ENCODE measurements at regions not wholly inside any gene's neighbourhood (a gene's known extent, or its start where the extent isn't known, plus 50 kb on each side); places are given as distances from the start of the nearest gene placed in this dataset.
"Not testable (repeated sequence)": the region's sequence is repeated elsewhere in the genome, so short reads cannot be mapped to it uniquely, and the experiment has no call there.

- no peak for DNase-seq
These were observed 475.5 kb upstream of the ADGRL3 start for GRCh38 chr4:60724623-60725022.

- no peak for DNase-seq
These were observed 473.3 kb upstream of the ADGRL3 start for GRCh38 chr4:60726779-60727178.

- no peak for DNase-seq
These were observed 470.9 kb upstream of the ADGRL3 start for GRCh38 chr4:60729194-60729593.

GRCh38 chr4:60729764-60730163 is 470.4 kb upstream of the ADGRL3 start:
- DNase-seq: not testable (repeated sequence)

- DNase-seq: no peak
These were observed 462.3 kb upstream of the ADGRL3 start for GRCh38 chr4:60737858-60738257.

- no peak for DNase-seq
These were observed 456.5 kb upstream of the ADGRL3 start for GRCh38 chr4:60743654-60744053.

- DNase-seq: no peak
These were observed 455.4 kb upstream of the ADGRL3 start for GRCh38 chr4:60744767-60745166.

GRCh38 chr4:60745800-60746571 is 454.1 kb upstream of the ADGRL3 start:
- no peak for DNase-seq

GRCh38 chr4:60750962-60751361 is 449.2 kb upstream of the ADGRL3 start:
- DNase-seq: no peak

- DNase-seq: no peak
These were observed 442.0 kb upstream of the ADGRL3 start for GRCh38 chr4:60757986-60758680.

- no peak for DNase-seq
These were observed 440.4 kb upstream of the ADGRL3 start for GRCh38 chr4:60759518-60760245.

GRCh38 chr4:60780874-60781273 is 419.3 kb upstream of the ADGRL3 start:
- no peak for DNase-seq

GRCh38 chr4:60790608-60791007 is 409.5 kb upstream of the ADGRL3 start:
- DNase-seq: no peak

- DNase-seq: no peak
These were observed 405.8 kb upstream of the ADGRL3 start for GRCh38 chr4:60794372-60794771.

- DNase-seq: no peak
These were observed 400.9 kb upstream of the ADGRL3 start for GRCh38 chr4:60799214-60799613.

GRCh38 chr4:60800701-60801100 is 399.4 kb upstream of the ADGRL3 start:
- no peak for DNase-seq

GRCh38 chr4:60805500-60806313 is 394.4 kb upstream of the ADGRL3 start:
- DNase-seq: no peak

GRCh38 chr4:60808726-60809485 is 391.2 kb upstream of the ADGRL3 start:
- no peak for DNase-seq

GRCh38 chr4:60809486-60809800 is 390.7 kb upstream of the ADGRL3 start:
- no peak for DNase-seq

GRCh38 chr4:60812811-60813210 is 387.3 kb upstream of the ADGRL3 start:
- DNase-seq: no peak

- DNase-seq: no peak
These were observed 385.6 kb upstream of the ADGRL3 start for GRCh38 chr4:60814549-60814948.

GRCh38 chr4:60817609-60818008 is 382.5 kb upstream of the ADGRL3 start:
- DNase-seq: no peak

Measured in stimulated activated CD4-positive, alpha-beta T cell treated with anti-CD3 and anti-CD28 coated beads, Interleukin-4, amount 100 ng/mL, for 1 hour (primary cell).